Keratinocyte (primary cell): ENCODE measurements at regions not wholly inside any gene's neighbourhood (a gene's known extent, or its start where the extent isn't known, plus 50 kb on each side); places are given as distances from the start of the nearest gene placed in this dataset.

Source experiments
- EZH2 ChIP-seq: IDR thresholded peaks from one replicate; pipeline ENCODE4 v1.6.1; 2012; ENCODE audit warnings: inconsistent platforms, mild to moderate bottlenecking, low read length, moderate library complexity
- TF ChIP-seq, protein P1 (sequence below), 3 experiments: IDR thresholded peaks in 1 of 3; conservative IDR thresholded peaks in 1 of 3; optimal IDR thresholded peaks in 1 of 3; 2 replicates in 2 of 3; 3 replicates in 1 of 3; pipeline versions ENCODE3 to v1.5.1; 2011; ENCODE audit warnings: low read length in 3 of 3, mild to moderate bottlenecking in 3 of 3, moderate library complexity in 2 of 3, control low read depth in 1 of 3, inconsistent platforms in 1 of 3; ENCODE audit not compliant: insufficient read depth in 2 of 3; ENCODE audit errors: extremely low read depth in 1 of 3

DNA sequence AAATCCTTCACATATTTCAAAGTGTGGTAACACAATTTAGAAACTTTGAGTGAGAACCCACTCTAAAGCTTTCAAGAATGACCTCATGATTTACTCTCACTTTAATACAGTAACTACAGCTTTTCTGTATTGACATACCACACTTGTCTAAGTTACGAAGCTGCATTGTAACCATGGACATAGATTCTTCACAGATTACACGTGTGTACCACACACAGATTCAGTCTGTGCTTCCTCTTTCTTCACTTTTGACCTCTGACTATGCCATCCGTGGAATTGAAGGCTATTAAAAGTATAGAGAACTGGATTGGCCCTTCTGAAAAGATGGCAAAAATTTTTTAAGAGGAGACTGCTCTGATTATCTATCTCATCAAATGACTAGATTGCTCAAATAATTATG lies 172.7 kb downstream of the TANC2 start:
- TF ChIP-seq, protein P1, sequence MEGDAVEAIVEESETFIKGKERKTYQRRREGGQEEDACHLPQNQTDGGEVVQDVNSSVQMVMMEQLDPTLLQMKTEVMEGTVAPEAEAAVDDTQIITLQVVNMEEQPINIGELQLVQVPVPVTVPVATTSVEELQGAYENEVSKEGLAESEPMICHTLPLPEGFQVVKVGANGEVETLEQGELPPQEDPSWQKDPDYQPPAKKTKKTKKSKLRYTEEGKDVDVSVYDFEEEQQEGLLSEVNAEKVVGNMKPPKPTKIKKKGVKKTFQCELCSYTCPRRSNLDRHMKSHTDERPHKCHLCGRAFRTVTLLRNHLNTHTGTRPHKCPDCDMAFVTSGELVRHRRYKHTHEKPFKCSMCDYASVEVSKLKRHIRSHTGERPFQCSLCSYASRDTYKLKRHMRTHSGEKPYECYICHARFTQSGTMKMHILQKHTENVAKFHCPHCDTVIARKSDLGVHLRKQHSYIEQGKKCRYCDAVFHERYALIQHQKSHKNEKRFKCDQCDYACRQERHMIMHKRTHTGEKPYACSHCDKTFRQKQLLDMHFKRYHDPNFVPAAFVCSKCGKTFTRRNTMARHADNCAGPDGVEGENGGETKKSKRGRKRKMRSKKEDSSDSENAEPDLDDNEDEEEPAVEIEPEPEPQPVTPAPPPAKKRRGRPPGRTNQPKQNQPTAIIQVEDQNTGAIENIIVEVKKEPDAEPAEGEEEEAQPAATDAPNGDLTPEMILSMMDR (optimal IDR thresholded peaks at IDR 0.05 in 1 of 3, IDR thresholded peaks at IDR 0.05 in 1 of 3, conservative IDR thresholded peaks at IDR 0.05 in 1 of 3; ENCODE audit: extremely low read depth in 1 of 3, insufficient read depth in 2 of 3, low read length in 3 of 3), result no peak
- TF ChIP-seq EZH2, result no peak
